Osteoblast (primary cell): ENCODE measurements at regions not wholly inside any gene's neighbourhood (a gene's known extent, or its start where the extent isn't known, plus 50 kb on each side); places are given as distances from the start of the nearest gene placed in this dataset.

Experiments used
- DNase-seq: peaks from one replicate; pipeline ENCODE4 v3.0.0; 2011; ENCODE audit warnings: low spot score, mixed read lengths; ENCODE audit not compliant: insufficient read length; ENCODE audit errors: missing footprints
- H2AFZ ChIP-seq: 2 replicates; pipeline ENCODE4 v1.6.0; 2011; ENCODE audit warnings: mild to moderate bottlenecking, low read length
- H3K27ac ChIP-seq: 2 replicates; pipeline ENCODE4 v1.5.1; 2011; ENCODE audit warnings: mild to moderate bottlenecking, low read depth, low read length, moderate library complexity
- H3K27me3 ChIP-seq: 2 replicates; pipeline ENCODE4 v1.6.0; 2012; ENCODE audit warnings: mild to moderate bottlenecking, control low read depth, inconsistent platforms, low read length, moderate library complexity; ENCODE audit not compliant: insufficient read depth
- H3K36me3 ChIP-seq: 2 replicates; pipeline ENCODE4 v1.5.1; 2011; ENCODE audit warnings: mild to moderate bottlenecking, low read length, control low read depth, moderate library complexity; ENCODE audit not compliant: insufficient read depth
- H3K4me1 ChIP-seq: 2 replicates; pipeline ENCODE4 v1.5.1; 2011; ENCODE audit warnings: mild to moderate bottlenecking, low read length, control low read depth, moderate library complexity; ENCODE audit not compliant: insufficient read depth
- H3K4me2 ChIP-seq: 2 replicates; pipeline ENCODE4 v1.6.0; 2011; ENCODE audit warnings: mild to moderate bottlenecking, low read length; ENCODE audit not compliant: insufficient read depth
- H3K4me3 ChIP-seq: fragments of 200-600 bp; sonication (generic); 3 replicates; pipeline ENCODE4 v1.5.1; 2012; ENCODE audit warnings: mild to moderate bottlenecking, low read length, inconsistent platforms; ENCODE audit not compliant: insufficient read depth
- H3K79me2 ChIP-seq: 2 replicates; pipeline ENCODE4 v1.6.0; 2012; ENCODE audit warnings: mild to moderate bottlenecking, low read length, control low read depth, inconsistent platforms; ENCODE audit not compliant: insufficient read depth
- H3K9me3 ChIP-seq: 2 replicates; pipeline ENCODE4 v1.5.1; 2011; ENCODE audit warnings: low read depth, low read length, control low read depth
- H4K20me1 ChIP-seq: 2 replicates; pipeline ENCODE4 v1.6.0; 2012; ENCODE audit warnings: mild to moderate bottlenecking, low read length, control low read depth; ENCODE audit not compliant: insufficient read depth
- CTCF ChIP-seq: IDR thresholded peaks from 2 replicates; pipeline ENCODE4 v1.5.1; 2011; ENCODE audit warnings: mild to moderate bottlenecking, low read depth, low read length, moderate library complexity; ENCODE audit errors: extremely low read depth

DNA sequence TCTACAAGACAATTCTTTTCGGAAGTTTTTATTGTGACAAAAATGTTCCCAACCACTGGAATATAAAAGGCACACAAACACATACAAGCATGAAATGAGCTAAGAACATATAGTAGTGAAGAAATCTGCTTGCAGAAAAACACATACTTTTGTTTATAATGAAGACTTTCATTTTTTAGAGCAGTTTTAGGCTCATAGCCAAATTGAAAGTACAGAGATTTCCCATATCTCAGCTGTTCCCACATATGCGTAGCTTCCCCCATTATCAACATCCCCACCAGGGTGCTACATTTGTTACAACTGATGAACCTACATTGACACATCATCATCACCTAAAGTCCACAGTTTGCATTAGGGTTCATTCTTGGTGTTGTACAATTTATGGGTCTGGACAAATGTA, 249.4 kb downstream of the KCTD12 start:
- Histone ChIP-seq H3K4me3 (no peak overlapping the region), H3K36me3 (no peaks in the 10 kb centered on the region), H3K4me2 (no peak overlapping the region), H3K27me3 (no peaks in the 10 kb centered on the region), H3K9me3 (no peaks in the 10 kb centered on the region), H2AFZ (no peak overlapping the region), H3K79me2 (no peaks in the 10 kb centered on the region), H3K27ac (no peak overlapping the region), H4K20me1 (no peaks in the 10 kb centered on the region), H3K4me1 (no peaks in the 10 kb centered on the region)
- no peak for DNase-seq
- no peak for TF ChIP-seq CTCF

DNA sequence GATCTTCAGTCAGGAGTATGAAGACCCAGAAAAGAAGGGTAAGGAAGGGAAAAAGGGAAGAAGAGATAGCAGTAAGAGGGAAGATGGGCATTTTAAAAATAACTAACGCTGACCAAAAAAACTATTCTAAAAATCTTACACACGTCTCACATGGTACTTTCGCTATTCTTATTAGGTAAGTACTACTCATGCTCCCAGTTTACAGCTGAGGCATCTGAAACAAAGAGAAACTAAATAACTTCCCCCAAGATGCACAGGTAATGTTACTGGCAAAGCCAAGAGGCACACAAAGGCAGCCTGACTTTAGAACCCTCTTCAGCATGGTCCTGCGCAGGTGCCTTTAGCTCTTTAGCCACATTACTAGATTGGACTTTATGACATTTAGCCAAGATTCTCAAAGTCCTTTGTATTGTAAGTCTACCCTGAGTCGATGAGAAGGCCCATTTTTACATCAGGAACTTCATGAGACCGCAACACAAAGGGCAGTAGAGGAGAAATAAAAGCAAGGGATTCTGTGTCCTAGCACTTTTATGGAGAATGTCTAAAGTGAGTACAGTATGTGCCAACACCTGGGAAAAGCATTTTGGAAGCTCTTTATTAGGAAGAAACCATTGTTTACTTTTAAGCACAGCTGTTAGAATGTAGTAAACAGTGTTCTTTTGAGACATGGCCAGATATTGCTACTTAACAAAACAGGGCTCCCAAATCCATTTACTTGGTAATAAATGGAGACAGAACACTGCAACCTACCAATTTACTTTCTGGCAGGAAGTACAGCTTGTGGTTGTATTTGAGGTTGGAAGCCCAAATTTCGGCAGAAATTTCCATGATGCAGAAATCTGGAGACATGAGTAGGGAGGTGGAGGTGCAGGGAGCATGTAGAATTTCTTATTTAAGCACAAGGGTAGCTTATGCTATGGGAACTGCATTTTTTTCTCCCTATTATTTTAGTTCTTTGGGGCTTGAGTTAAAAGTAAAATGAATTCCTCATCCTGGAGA, 250.7 kb downstream of the KCTD12 start:
- H3K9me3 ChIP-seq = no peaks in the 10 kb centered on the region
- H3K4me3 ChIP-seq = no peak overlapping the region
- no peaks in the 10 kb centered on the region for H4K20me1 ChIP-seq
- no peaks in the 10 kb centered on the region for H3K27me3 ChIP-seq
- no peak overlapping the region for H3K27ac ChIP-seq
- H3K36me3 ChIP-seq = no peaks in the 10 kb centered on the region
- no peak overlapping the region for H3K4me2 ChIP-seq
- H2AFZ ChIP-seq = no peak overlapping the region
- DNase-seq = no peak
- no peak for TF ChIP-seq CTCF
- no peaks in the 10 kb centered on the region for H3K79me2 ChIP-seq
- no peaks in the 10 kb centered on the region for H3K4me1 ChIP-seq

- Histone ChIP-seq H3K27ac (no peak overlapping the region), H3K4me2 (no peak overlapping the region), H3K79me2 (no peaks in the 10 kb centered on the region), H3K27me3 (no peaks in the 10 kb centered on the region), H4K20me1 (no peaks in the 10 kb centered on the region), H3K36me3 (no peaks in the 10 kb centered on the region), H2AFZ (no peak overlapping the region), H3K9me3 (no peaks in the 10 kb centered on the region), H3K4me3 (no peak overlapping the region), H3K4me1 (no peaks in the 10 kb centered on the region)
- no peak for TF ChIP-seq CTCF
- DNase-seq = no peak
Measured at GRCh38 chr13:76634431-76635191, 251.6 kb downstream of the KCTD12 start.
